B cell (primary cell): ENCODE measurements at regions not wholly inside any gene's neighbourhood (a gene's known extent, or its start where the extent isn't known, plus 50 kb on each side); places are given as distances from the start of the nearest gene placed in this dataset.

ENCODE experiments used
- ATAC-seq: fragments of 200-7000 bp; cut with Tn5 transposase; one replicate; pipeline ENCODE4 v1.10.0; 2021; ENCODE audit warnings: low read depth, mild to moderate bottlenecking, moderate number of reproducible peaks, moderate library complexity
- CTCF ChIA-PET: fragments of 350-600 bp; sonication (Branson Sonifier 250); formaldehyde crosslinking; loops from one replicate; lab custom pipeline; 2021; ENCODE audit warnings: antibody characterized with exemption, inconsistent platforms; lab: Charles Lee
- POLR2A ChIA-PET: fragments of 350-600 bp; sonication (Branson Sonifier 250); formaldehyde crosslinking; loops from one replicate; lab custom pipeline; 2021; ENCODE audit warnings: antibody characterized with exemption; lab: Charles Lee
- DNase-seq: peaks from one replicate; pipeline ENCODE4 v3.0.0; 2013
- H2AFZ ChIP-seq: 2 replicates; pipeline ENCODE4 v1.6.1; 2012; ENCODE audit warnings: mild to moderate bottlenecking, low read depth, low read length; ENCODE audit not compliant: insufficient read depth, poor library complexity, severe bottlenecking
- H3K27ac ChIP-seq, 2 donors: 1 replicate in 1 of 2; 2 replicates in 1 of 2; pipeline ENCODE4 v1.5.1; 2012 to 2013; ENCODE audit warnings: low read length in 2 of 2, mild to moderate bottlenecking in 2 of 2, moderate library complexity in 1 of 2
- H3K27me3 ChIP-seq, 4 experiments: fragments of 200-600 bp in 1 of 4; sonication (generic) in 1 of 4; replicated peaks in 1 of 4; 1 replicate in 2 of 4; 2 replicates in 2 of 4; pipeline versions ENCODE4 v1.6.1 to v1.7.0; 2013 to 2016; ENCODE audit warnings: low read length in 3 of 4, mild to moderate bottlenecking in 2 of 4, mixed read lengths in 1 of 4, moderate library complexity in 1 of 4; ENCODE audit not compliant: insufficient read depth in 4 of 4, control insufficient read depth in 3 of 4; ENCODE audit errors: control extremely low read depth in 1 of 4
- H3K36me3 ChIP-seq, 2 experiments: replicated peaks in 1 of 2; 1 replicate in 1 of 2; 2 replicates in 1 of 2; pipeline versions ENCODE4 v1.6.1 to v1.7.1; 2013; ENCODE audit warnings: low read length in 1 of 2; ENCODE audit not compliant: insufficient read depth in 2 of 2, control insufficient read depth in 1 of 2; ENCODE audit errors: control extremely low read depth in 1 of 2, extremely low read depth in 1 of 2
- H3K4me1 ChIP-seq, 2 donors: fragments of 200-600 bp in 1 of 2; sonication (generic) in 1 of 2; 1 replicate in 1 of 2; 2 replicates in 1 of 2; pipeline versions ENCODE4 v1.5.1 to v1.6.1; 2013 to 2017; ENCODE audit warnings: low read length in 2 of 2; ENCODE audit not compliant: control insufficient read depth in 2 of 2, insufficient read depth in 2 of 2
- H3K4me2 ChIP-seq: replicated peaks from 2 replicates; pipeline ENCODE3; 2012; ENCODE audit warnings: mild to moderate bottlenecking, low read depth, low read length; ENCODE audit not compliant: poor library complexity, severe bottlenecking
- H3K4me3 ChIP-seq, 5 experiments: fragments of 200-600 bp in 1 of 5; sonication (generic) in 1 of 5; 1 replicate in 3 of 5; 2 replicates in 2 of 5; pipeline versions ENCODE4 v1.5.1 to v1.7.0; 2011 to 2016; ENCODE audit warnings: low read length in 4 of 5, mild to moderate bottlenecking in 4 of 5, low read depth in 2 of 5, control low read depth in 1 of 5, moderate library complexity in 1 of 5; ENCODE audit not compliant: insufficient read depth in 1 of 5; ENCODE audit errors: control extremely low read depth in 1 of 5, extremely low read depth in 1 of 5
- H3K79me2 ChIP-seq: fragments of 200-600 bp; sonication (generic); one replicate; pipeline ENCODE4 v1.6.0; 2016; ENCODE audit warnings: low read length; ENCODE audit not compliant: control insufficient read depth, insufficient read depth
- H3K9ac ChIP-seq: fragments of 200-600 bp; sonication (generic); 2 replicates; pipeline ENCODE4 v1.6.1; 2017; ENCODE audit warnings: mild to moderate bottlenecking, low read length, moderate library complexity
- H3K9me3 ChIP-seq, 3 donors: one replicate each; pipeline versions ENCODE4 v1.6.1 to v1.7.1; 2013; ENCODE audit warnings: low read length in 2 of 3; ENCODE audit not compliant: control insufficient read depth in 2 of 3, insufficient read depth in 1 of 3; ENCODE audit errors: control extremely low read depth in 1 of 3
- H4K20me1 ChIP-seq: 2 replicates; pipeline ENCODE4 v1.6.0; 2012; ENCODE audit warnings: mild to moderate bottlenecking, low read length; ENCODE audit not compliant: insufficient read depth, control insufficient read depth, poor library complexity, severe bottlenecking
- H3K27ac Mint-ChIP-seq: one replicate; pipeline ENCODE4 v1.8.0; 2021; ENCODE audit warnings: mixed read lengths
- H3K27me3 Mint-ChIP-seq: one replicate; pipeline ENCODE4 v1.8.0; 2021; ENCODE audit warnings: mixed read lengths
- H3K4me1 Mint-ChIP-seq: one replicate; pipeline ENCODE4 v1.8.0; 2021; ENCODE audit warnings: mixed read lengths
- H3K4me3 Mint-ChIP-seq: one replicate; pipeline ENCODE4 v1.8.0; 2021; ENCODE audit warnings: mixed read lengths
- H3K9me3 Mint-ChIP-seq: one replicate; pipeline ENCODE4 v1.8.0; 2022; ENCODE audit warnings: mixed read lengths; ENCODE audit not compliant: insufficient read depth
- EZH2 ChIP-seq: IDR thresholded peaks from 2 replicates; pipeline ENCODE4 v1.6.1; 2012; ENCODE audit warnings: borderline replicate concordance, low read depth, mild to moderate bottlenecking, moderate library complexity, low read length; ENCODE audit not compliant: insufficient read depth, poor library complexity, severe bottlenecking
- WGBS: methylation state at CpG from one replicate; pipeline ENCODE4 v1.1.5; 2013; ENCODE audit warnings: missing lambda C conversion rate; ENCODE audit not compliant: insufficient coverage; 5-methylcytosine and 5-hydroxymethylcytosine counted together
- intact Hi-C: fragments of 100-400 bp; cut with micrococcal nuclease; formaldehyde crosslinking; loops from one replicate; pipeline ENCODE4 v1.10.0; 2022
- TF ChIP-seq, protein P1 (sequence below): fragments of 200-600 bp; IDR thresholded peaks from one replicate; pipeline ENCODE4 v1.8.0; 2022; ENCODE audit warnings: antibody characterized with exemption, mild to moderate bottlenecking

DNA sequence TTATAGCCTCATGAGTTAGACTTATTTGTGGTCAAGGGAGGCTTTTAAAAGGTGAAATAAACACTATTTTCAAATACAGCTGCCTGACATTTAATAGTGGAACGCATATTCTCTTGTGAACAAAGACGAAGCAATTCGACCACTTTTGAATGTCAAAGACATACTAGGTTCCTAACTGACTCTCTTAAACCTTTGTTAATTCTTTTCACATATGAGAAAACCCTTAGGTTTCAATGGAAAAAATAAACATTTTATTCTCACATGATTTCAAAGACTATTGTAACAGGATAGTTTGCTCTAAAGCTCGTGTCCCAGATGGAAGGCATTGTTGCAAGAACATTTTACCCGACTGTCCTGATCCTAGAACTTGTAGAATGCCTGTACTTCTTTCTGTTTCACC, 74.8 kb upstream of the BOC start:
- H3K4me1 Mint-ChIP-seq = no peaks in the 10 kb centered on the region

DNA sequence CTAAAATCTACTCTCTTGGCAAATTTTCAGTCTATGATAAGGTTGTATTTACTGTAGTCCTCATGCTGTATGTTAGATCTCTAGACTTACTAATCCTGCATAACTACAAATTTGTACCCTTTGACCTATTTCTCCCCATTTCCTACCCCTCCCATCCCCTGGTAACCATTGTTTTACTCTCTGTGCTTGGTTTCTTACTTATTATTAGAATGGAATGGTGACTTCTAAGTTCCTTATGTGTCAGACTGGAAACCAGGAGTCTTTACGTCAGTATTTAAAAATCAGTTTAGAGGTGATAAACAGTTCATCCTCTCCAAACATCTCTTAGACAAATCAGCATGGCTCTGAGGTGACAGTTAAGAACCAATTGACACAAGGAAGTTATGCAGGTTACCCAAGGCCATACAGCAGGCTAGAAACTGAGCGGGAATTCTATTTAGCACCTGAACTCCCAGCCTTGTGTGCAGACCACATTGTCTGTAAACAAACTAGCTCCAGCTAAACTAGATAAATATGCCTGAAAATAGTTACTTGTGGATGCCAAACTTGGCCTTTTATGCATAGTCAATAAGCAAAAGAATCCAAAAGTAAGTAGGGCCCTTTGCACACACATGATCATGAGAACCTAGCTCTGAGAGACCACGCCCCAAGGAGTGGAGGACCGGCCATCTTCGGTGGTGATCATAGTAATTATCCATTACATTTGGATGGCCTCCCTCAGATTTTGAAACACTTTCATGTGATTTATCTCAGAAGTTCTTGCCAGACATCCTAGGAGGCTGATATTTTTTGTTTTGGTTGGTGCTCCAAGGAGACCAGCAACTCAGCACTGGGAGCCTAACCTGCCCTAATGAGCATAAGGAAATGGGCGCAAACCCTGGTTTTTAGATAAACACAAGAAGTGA, 72.3 kb upstream of the BOC start:
- Histone ChIP-seq H3K4me1 (no peaks in the 10 kb centered on the region), H3K36me3 (no peaks in the 10 kb centered on the region), H3K27ac (no peak overlapping the region), H2AFZ (no peak overlapping the region), H4K20me1 (no peaks in the 10 kb centered on the region), H3K79me2 (no peaks in the 10 kb centered on the region), H3K27me3 (no peaks in the 10 kb centered on the region), H3K9ac (no peak overlapping the region), H3K9me3 (no peaks in the 10 kb centered on the region), H3K4me2 (no peak overlapping the region), H3K4me3 (no peak overlapping the region)
- ChIA-PET POLR2A (no interaction called here), CTCF (no interaction called here)
- Mint-ChIP-seq H3K27ac (no peak overlapping the region), H3K9me3 (no peaks in the 10 kb centered on the region), H3K4me1 (no peaks in the 10 kb centered on the region), H3K4me3 (no peak overlapping the region), H3K27me3 (peaks cover 3% of the 10 kb centered on the region)
- WGBS = 100% methylated on average over 2 of the region's 6 CpGs
- intact Hi-C loops = loop anchor here (5.0 to 10.0 kb wide), 2 partner anchors 438 to 486 kb away; no protein-coding TSS in a partner anchor
- no peak for TF ChIP-seq EZH2
- TF ChIP-seq, protein P1, sequence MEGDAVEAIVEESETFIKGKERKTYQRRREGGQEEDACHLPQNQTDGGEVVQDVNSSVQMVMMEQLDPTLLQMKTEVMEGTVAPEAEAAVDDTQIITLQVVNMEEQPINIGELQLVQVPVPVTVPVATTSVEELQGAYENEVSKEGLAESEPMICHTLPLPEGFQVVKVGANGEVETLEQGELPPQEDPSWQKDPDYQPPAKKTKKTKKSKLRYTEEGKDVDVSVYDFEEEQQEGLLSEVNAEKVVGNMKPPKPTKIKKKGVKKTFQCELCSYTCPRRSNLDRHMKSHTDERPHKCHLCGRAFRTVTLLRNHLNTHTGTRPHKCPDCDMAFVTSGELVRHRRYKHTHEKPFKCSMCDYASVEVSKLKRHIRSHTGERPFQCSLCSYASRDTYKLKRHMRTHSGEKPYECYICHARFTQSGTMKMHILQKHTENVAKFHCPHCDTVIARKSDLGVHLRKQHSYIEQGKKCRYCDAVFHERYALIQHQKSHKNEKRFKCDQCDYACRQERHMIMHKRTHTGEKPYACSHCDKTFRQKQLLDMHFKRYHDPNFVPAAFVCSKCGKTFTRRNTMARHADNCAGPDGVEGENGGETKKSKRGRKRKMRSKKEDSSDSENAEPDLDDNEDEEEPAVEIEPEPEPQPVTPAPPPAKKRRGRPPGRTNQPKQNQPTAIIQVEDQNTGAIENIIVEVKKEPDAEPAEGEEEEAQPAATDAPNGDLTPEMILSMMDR = no peak
- DNase-seq (no peak), ATAC-seq (no peak)

More for the DNA sequence above, 74.8 kb upstream of the BOC start:
- no peak overlapping the region for H3K27ac Mint-ChIP-seq
- ChIA-PET CTCF (interaction anchor here (0.8 to 3.9 kb wide), 4 partner anchors 84 to 493 kb away, joined by 3 to 29 read pairs (median 3); no protein-coding TSS in a partner anchor), POLR2A (no interaction called here)
- Histone ChIP-seq H4K20me1 (no peaks in the 10 kb centered on the region), H3K4me3 (no peak overlapping the region), H3K4me2 (no peak overlapping the region), H3K9me3 (no peaks in the 10 kb centered on the region), H3K27me3 (no peaks in the 10 kb centered on the region), H3K9ac (no peak overlapping the region), H3K4me1 (no peaks in the 10 kb centered on the region), H3K79me2 (no peaks in the 10 kb centered on the region), H2AFZ (no peak overlapping the region), H3K36me3 (no peaks in the 10 kb centered on the region), H3K27ac (no peak overlapping the region)
- TF ChIP-seq, protein P1 = no peak
- no peak for TF ChIP-seq EZH2
- no peaks in the 10 kb centered on the region for H3K9me3 Mint-ChIP-seq
- no peak overlapping the region for H3K4me3 Mint-ChIP-seq
- intact Hi-C loops = loop anchor here (1.0 to 10.0 kb wide), 4 partner anchors 85 to 488 kb away; no protein-coding TSS in a partner anchor
- DNase-seq = no peak
- no peaks in the 10 kb centered on the region for H3K27me3 Mint-ChIP-seq
- 94% methylated on average over 2 of the region's 5 CpGs for WGBS
- ATAC-seq = no peak
